GM06990 (cell line): ENCODE measurements at regions not wholly inside any gene's neighbourhood (a gene's known extent, or its start where the extent isn't known, plus 50 kb on each side); places are given as distances from the start of the nearest gene placed in this dataset.

Experiments
- DNase-seq: peaks from one replicate; pipeline ENCODE4 v3.0.0-alpha.2; 2011; ENCODE audit not compliant: insufficient read length; ENCODE audit errors: extremely low read depth
- H3K27me3 ChIP-seq: replicated peaks from 2 replicates; pipeline ENCODE4 v1.6.0; 2011; ENCODE audit warnings: low read length; ENCODE audit not compliant: control insufficient read depth, insufficient read depth
- H3K36me3 ChIP-seq: 2 replicates; pipeline ENCODE4 v1.5.1; 2011; ENCODE audit warnings: low read length; ENCODE audit not compliant: control insufficient read depth, insufficient read depth
- H3K4me3 ChIP-seq: replicated peaks from 2 replicates; pipeline ENCODE4 v1.5.1; 2011; ENCODE audit warnings: low read depth, mild to moderate bottlenecking, control low read depth, low read length
- CTCF ChIP-seq: IDR thresholded peaks from 2 replicates; pipeline ENCODE4 v1.5.1; 2011; ENCODE audit warnings: low read length, control low read depth, mild to moderate bottlenecking, inconsistent platforms; ENCODE audit not compliant: insufficient read depth, poor library complexity, severe bottlenecking

DNA sequence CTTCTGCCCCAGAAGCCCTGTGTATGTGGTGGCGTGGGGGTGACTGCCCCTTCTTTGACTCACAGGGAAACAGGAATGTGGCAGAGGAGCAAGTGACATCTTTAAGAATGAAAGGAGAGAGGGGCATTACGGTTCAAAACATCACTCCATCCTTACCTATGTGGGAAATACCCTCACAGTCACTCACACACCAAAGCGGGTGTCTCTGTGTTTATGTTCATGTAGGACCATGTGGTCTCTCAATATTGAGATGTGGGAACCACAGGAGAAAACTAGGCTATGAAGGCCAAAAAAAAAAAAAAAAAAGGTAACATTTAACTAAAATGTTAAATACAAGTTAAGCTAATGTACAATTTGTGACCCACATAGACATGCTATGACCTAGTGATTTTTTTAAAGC is 153.6 kb upstream of the GPR12 start:
- DNase-seq, result no peak
- H3K27me3 ChIP-seq, result peaks cover 4% of the 10 kb centered on the region
- no peak for TF ChIP-seq CTCF
- H3K4me3 ChIP-seq, result no peak overlapping the region
- no peaks in the 10 kb centered on the region for H3K36me3 ChIP-seq

DNA sequence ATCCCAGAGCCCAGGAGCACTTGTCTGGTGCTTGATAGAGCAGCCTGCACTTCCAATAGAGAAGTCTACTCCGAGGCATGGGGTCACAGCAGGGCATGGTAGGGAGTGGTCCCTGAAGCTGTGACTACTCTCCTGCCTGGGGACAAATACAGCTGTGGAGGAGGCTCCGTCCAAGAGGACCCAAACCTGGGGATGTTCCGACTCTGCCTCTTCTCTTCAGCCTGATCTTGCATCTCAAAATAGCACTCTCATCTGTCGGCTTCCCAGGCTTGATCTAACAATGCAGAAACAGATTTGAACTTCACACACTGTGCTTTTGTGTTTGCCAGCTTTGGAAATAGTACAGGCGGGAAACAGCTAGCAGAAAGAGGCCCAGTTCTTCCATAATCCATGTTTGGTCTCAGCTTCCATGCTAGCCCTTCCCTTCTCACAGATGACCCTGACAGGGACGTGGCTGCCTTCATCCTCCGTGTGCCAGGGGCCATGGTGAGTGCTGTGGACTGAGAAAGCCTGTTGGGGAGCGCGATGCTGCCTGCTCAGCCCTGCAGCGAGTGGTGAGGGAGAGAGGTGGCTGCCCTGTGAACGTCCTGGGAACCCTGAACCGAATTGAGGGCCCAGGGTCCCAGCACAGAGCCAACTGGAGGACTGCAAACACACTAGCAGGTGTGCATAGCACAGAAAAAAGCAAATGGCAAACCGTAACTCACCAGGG is 150.3 kb upstream of the GPR12 start:
- no peak overlapping the region for H3K4me3 ChIP-seq
- no peaks in the 10 kb centered on the region for H3K36me3 ChIP-seq
- no peak for TF ChIP-seq CTCF
- no peak for DNase-seq
- peaks cover 4% of the 10 kb centered on the region for H3K27me3 ChIP-seq

GRCh38 chr13:26909477-26909876 is 148.9 kb upstream of the GPR12 start:
- Histone ChIP-seq H3K27me3 (peaks cover 4% of the 10 kb centered on the region), H3K4me3 (no peak overlapping the region), H3K36me3 (no peaks in the 10 kb centered on the region)
- TF ChIP-seq CTCF, result no peak
- DNase-seq, result no peak

GRCh38 chr13:26908126-26908525 is 147.5 kb upstream of the GPR12 start:
- H3K36me3 ChIP-seq, result no peaks in the 10 kb centered on the region
- peaks cover 4% of the 10 kb centered on the region for H3K27me3 ChIP-seq
- DNase-seq, result no peak
- H3K4me3 ChIP-seq, result no peak overlapping the region
- TF ChIP-seq CTCF, result no peak

DNA sequence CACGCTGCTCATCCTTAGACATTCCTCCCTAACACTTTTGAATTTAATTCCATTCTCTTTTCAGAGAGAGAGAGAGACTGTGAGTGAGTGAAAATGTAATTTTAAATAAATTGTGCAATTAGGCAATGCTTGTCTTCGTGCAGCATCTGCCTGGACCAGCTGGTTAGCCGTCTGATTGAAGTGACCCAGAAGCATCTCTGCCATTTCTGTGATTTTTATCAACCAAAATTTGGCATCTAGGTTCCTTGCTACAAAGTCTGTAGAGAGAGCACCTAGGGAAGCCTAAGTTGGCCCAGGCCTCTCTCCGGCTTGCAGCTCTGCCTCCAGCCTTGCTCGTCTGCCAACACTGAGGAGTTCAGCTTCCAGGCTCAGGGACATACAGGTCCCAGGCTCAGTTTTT is 138.6 kb upstream of the GPR12 start:
- no peaks in the 10 kb centered on the region for H3K36me3 ChIP-seq
- no peak for TF ChIP-seq CTCF
- no peak for DNase-seq
- no peak overlapping the region for H3K4me3 ChIP-seq
- H3K27me3 ChIP-seq, result no peaks in the 10 kb centered on the region; the same call in 1 of the 2 replicates
